BLaER1 treated with 17β-estradiol and CSF1 and Interleukin-3, amounts not matched to agents 10 nM and 100 nM (cell line): ENCODE measurements at regions not wholly inside any gene's neighbourhood (a gene's known extent, or its start where the extent isn't known, plus 50 kb on each side); places are given as distances from the start of the nearest gene placed in this dataset.
A peak's percentile ranks its signal among the peaks of the same experiment; 100 is the strongest.

Source experiments
- H3K27ac ChIP-seq, 11 experiments: shearing (Covaris generic); formaldehyde crosslinking; 2 replicates each; pipeline ENCODE4 v1.8.1; 2022
- H3K27me3 ChIP-seq, 11 experiments: shearing (Covaris generic); formaldehyde crosslinking; 2 replicates each; pipeline ENCODE4 v1.8.1; 2022
- H3K36me3 ChIP-seq, 11 experiments: shearing (Covaris generic); formaldehyde crosslinking; 2 replicates each; pipeline ENCODE4 v1.8.1; 2022
- H3K4me1 ChIP-seq, 10 experiments: shearing (Covaris generic); formaldehyde crosslinking; 2 replicates each; pipeline ENCODE4 v1.8.1; 2022
- H3K4me2 ChIP-seq, 11 experiments: shearing (Covaris generic); formaldehyde crosslinking; 2 replicates each; pipeline ENCODE4 v1.8.1; 2022
- H3K4me3 ChIP-seq, 10 experiments: shearing (Covaris generic); formaldehyde crosslinking; 2 replicates each; pipeline ENCODE4 v1.8.1; 2022
- H3K9ac ChIP-seq, 11 experiments: shearing (Covaris generic); formaldehyde crosslinking; 2 replicates each; pipeline ENCODE4 v1.8.1; 2022
- H3K9me3 ChIP-seq, 11 experiments: shearing (Covaris generic); formaldehyde crosslinking; replicated peaks in 1 of 11; 2 replicates each; pipeline ENCODE4 v1.8.1; 2022
- H4K20me1 ChIP-seq, 11 experiments: shearing (Covaris generic); formaldehyde crosslinking; 2 replicates each; pipeline ENCODE4 v1.8.1; 2022
- Cebpa-rat ChIP-seq, 11 experiments: shearing (Covaris generic); IDR thresholded peaks; 2 replicates each; pipeline ENCODE4 v1.8.1; 2022

GRCh38 chr4:80127870-80128419 lies 54.9 kb upstream of the ANTXR2 start:
- H3K9ac ChIP-seq, result peak overlapping the region in 8 of 11 experiments; percentile 6 to 64 (median 53); a peak in 10 of 22 replicates
- peaks cover 0 to 15% (median 0%) of the 10 kb centered on the region in 11 experiments; a peak in 4 of 22 replicates for H3K9me3 ChIP-seq
- no peak for TF ChIP-seq Cebpa-rat (IDR thresholded peaks at IDR 0.05)
- H3K36me3 ChIP-seq, result no peaks in the 10 kb centered on the region
- H3K27ac ChIP-seq, result peak overlapping the region in 10 of 11 experiments; percentile 4 to 89 (median 82); a peak in 19 of 22 replicates
- H3K4me3 ChIP-seq, result no peak overlapping the region; a peak in 1 of 20 replicates
- no peaks in the 10 kb centered on the region for H3K27me3 ChIP-seq
- no peaks in the 10 kb centered on the region for H4K20me1 ChIP-seq
- peaks cover 30 to 55% (median 44%) of the 10 kb centered on the region in 10 experiments for H3K4me1 ChIP-seq
- peak overlapping the region; percentile 50 to 83 (median 70); a peak in 20 of 22 replicates for H3K4me2 ChIP-seq

- H3K9me3 ChIP-seq, result peaks cover 0 to 23% (median 5%) of the 10 kb centered on the region in 11 experiments; a peak in 6 of 22 replicates
- H3K4me2 ChIP-seq, result peak overlapping the region; percentile 59 to 83 (median 69); a peak in 21 of 22 replicates
- H3K27ac ChIP-seq, result peak overlapping the region in 10 of 11 experiments; percentile 21 to 89 (median 82); a peak in 19 of 22 replicates
- no peak overlapping the region for H3K4me3 ChIP-seq
- no peaks in the 10 kb centered on the region for H4K20me1 ChIP-seq
- H3K36me3 ChIP-seq, result no peaks in the 10 kb centered on the region
- TF ChIP-seq Cebpa-rat (IDR thresholded peaks at IDR 0.05), result no peak
- H3K27me3 ChIP-seq, result no peaks in the 10 kb centered on the region
- H3K9ac ChIP-seq, result peak overlapping the region in 8 of 11 experiments; percentile 9 to 61 (median 54); a peak in 13 of 22 replicates
- peaks cover 30 to 55% (median 44%) of the 10 kb centered on the region in 10 experiments for H3K4me1 ChIP-seq
These were observed 53.4 kb upstream of the ANTXR2 start for GRCh38 chr4:80126435-80126834.

GRCh38 chr4:80125252-80126177 lies 52.5 kb upstream of the ANTXR2 start:
- H3K4me2 ChIP-seq, result peak overlapping the region; percentile 59 to 83 (median 69)
- no peak for TF ChIP-seq Cebpa-rat (IDR thresholded peaks at IDR 0.05)
- H3K27ac ChIP-seq, result peak overlapping the region in 10 of 11 experiments; percentile 21 to 89 (median 82); a peak in 20 of 22 replicates
- H3K9ac ChIP-seq, result peak overlapping the region in 8 of 11 experiments; percentile 9 to 61 (median 54); a peak in 11 of 22 replicates
- no peaks in the 10 kb centered on the region for H3K36me3 ChIP-seq
- no peaks in the 10 kb centered on the region for H4K20me1 ChIP-seq
- H3K9me3 ChIP-seq, result peaks cover 0 to 26% (median 5%) of the 10 kb centered on the region in 11 experiments; a peak in 7 of 22 replicates
- H3K4me1 ChIP-seq, result peaks cover 30 to 55% (median 44%) of the 10 kb centered on the region in 10 experiments
- H3K27me3 ChIP-seq, result no peaks in the 10 kb centered on the region
- H3K4me3 ChIP-seq, result no peak overlapping the region

- TF ChIP-seq Cebpa-rat (IDR thresholded peaks at IDR 0.05), result no peak
- Histone ChIP-seq H3K4me1 (peaks cover 30 to 47% (median 43%) of the 10 kb centered on the region in 10 experiments), H3K27me3 (no peaks in the 10 kb centered on the region), H3K27ac (peak overlapping the region in 9 of 11 experiments; percentile 53 to 89 (median 82); a peak in 17 of 22 replicates), H4K20me1 (no peaks in the 10 kb centered on the region), H3K9me3 (peaks cover 0 to 26% (median 5%) of the 10 kb centered on the region in 11 experiments; a peak in 7 of 22 replicates), H3K4me3 (no peak overlapping the region), H3K4me2 (peak overlapping the region in 9 of 11 experiments; percentile 59 to 83 (median 70); a peak in 10 of 22 replicates), H3K9ac (peak overlapping the region in 4 of 11 experiments; percentile 3 to 39 (median 26); a peak in 2 of 22 replicates), H3K36me3 (no peaks in the 10 kb centered on the region)
These were observed 51.5 kb upstream of the ANTXR2 start for GRCh38 chr4:80124246-80125211.
